Thyroid gland (tissue), 4 donors: ENCODE measurements at regions not wholly inside any gene's neighbourhood (a gene's known extent, or its start where the extent isn't known, plus 50 kb on each side); places are given as distances from the start of the nearest gene placed in this dataset.

Source experiments
- DNase-seq, 2 donors: peaks; one replicate each; pipeline ENCODE4 v3.0.0-alpha.2; 2019
- H3K27ac ChIP-seq, 3 donors: fragments of 200-600 bp; sonication (generic); 1 replicate in 2 of 3; 2 replicates in 1 of 3; pipeline ENCODE4 v1.5.1; 2016 to 2019; ENCODE audit warnings: mild to moderate bottlenecking in 1 of 3, moderate library complexity in 1 of 3
- H3K27me3 ChIP-seq: fragments of 200-600 bp; sonication (generic); one replicate; pipeline ENCODE4 v1.5.1; 2019
- H3K36me3 ChIP-seq, 2 donors: fragments of 200-600 bp; sonication (generic); one replicate each; pipeline ENCODE4 v1.5.1; 2016 to 2019
- H3K4me1 ChIP-seq, 2 donors: fragments of 200-600 bp; sonication (generic); one replicate each; pipeline ENCODE4 v1.5.1; 2017 to 2019
- H3K4me3 ChIP-seq, 3 donors: fragments of 200-600 bp; sonication (generic); replicated peaks in 1 of 3; 1 replicate in 2 of 3; 2 replicates in 1 of 3; pipeline ENCODE4 v1.5.1; 2016; ENCODE audit warnings: mild to moderate bottlenecking in 1 of 3
- H3K9me3 ChIP-seq: fragments of 200-600 bp; sonication (generic); one replicate; pipeline ENCODE4 v1.5.1; 2017
- CTCF ChIP-seq, 6 experiments: fragments of 200-600 bp in 3 of 6; fragments of 450-650 bp in 3 of 6; sonication (generic) in 3 of 6; IDR thresholded peaks; one replicate each; pipeline ENCODE4 v1.5.1; 2016 to 2019; ENCODE audit warnings: antibody characterized with exemption in 6 of 6, mild to moderate bottlenecking in 2 of 6, inconsistent platforms in 1 of 6, moderate library complexity in 1 of 6
- POLR2A ChIP-seq, 2 donors: fragments of 450-650 bp; IDR thresholded peaks; one replicate each; pipeline ENCODE4 v1.6.1; 2017; ENCODE audit warnings: antibody characterized with exemption in 2 of 2, mild to moderate bottlenecking in 2 of 2, moderate library complexity in 1 of 2
- WGBS, 2 donors: methylation state at CpG; one replicate each; pipeline ENCODE4 v1.1.5; 2017; 5-methylcytosine and 5-hydroxymethylcytosine counted together
- intact Hi-C: fragments of 100-400 bp; cut with DNase I; formaldehyde crosslinking; loops from one replicate; pipeline ENCODE4 v1.15.1; 2023

GRCh38 chr5:56414066-56414465, 180.9 kb upstream of the ANKRD55 start:
- 70 to 73% methylated on average over 3 of the region's 3 CpGs for WGBS, 2 donors
- Histone ChIP-seq H3K4me1 (peaks cover 12 to 33% of the 10 kb centered on the region in 2 donors), H3K27me3 (no peaks in the 10 kb centered on the region), H3K36me3 (no peaks in the 10 kb centered on the region), H3K4me3 (no peak overlapping the region), H3K9me3 (no peaks in the 10 kb centered on the region), H3K27ac (no peak overlapping the region)
- no peak for DNase-seq
- intact Hi-C loops = no loop called here
- TF ChIP-seq POLR2A (IDR thresholded peaks at IDR 0.05) (no peak), CTCF (IDR thresholded peaks at IDR 0.05) (no peak)

GRCh38 chr5:56413546-56413945, 180.4 kb upstream of the ANKRD55 start:
- Histone ChIP-seq H3K27me3 (no peaks in the 10 kb centered on the region), H3K36me3 (no peaks in the 10 kb centered on the region), H3K27ac (no peak overlapping the region), H3K9me3 (no peaks in the 10 kb centered on the region), H3K4me1 (peaks cover 12 to 33% of the 10 kb centered on the region in 2 donors), H3K4me3 (no peak overlapping the region)
- DNase-seq = no peak
- intact Hi-C loops = no loop called here
- WGBS, 2 donors = 83 to 88% methylated on average over 4 of the region's 4 CpGs
- TF ChIP-seq CTCF (IDR thresholded peaks at IDR 0.05) (no peak), POLR2A (IDR thresholded peaks at IDR 0.05) (no peak)

GRCh38 chr5:56412601-56413379, 179.7 kb upstream of the ANKRD55 start:
- DNase-seq = peak in 1 of 2 donors; percentile 26
- Histone ChIP-seq H3K9me3 (no peaks in the 10 kb centered on the region), H3K36me3 (no peaks in the 10 kb centered on the region), H3K27ac (peak overlapping the region in 2 of 3 donors; percentile 45 to 48), H3K27me3 (no peaks in the 10 kb centered on the region), H3K4me1 (peaks cover 12 to 33% of the 10 kb centered on the region in 2 donors), H3K4me3 (no peak overlapping the region)
- intact Hi-C loops = no loop called here
- 57 to 63% methylated on average over 9 of the region's 9 CpGs for WGBS, 2 donors
- TF ChIP-seq CTCF (IDR thresholded peaks at IDR 0.05) (no peak), POLR2A (IDR thresholded peaks at IDR 0.05) (no peak)

GRCh38 chr5:56410696-56411095, 177.6 kb upstream of the ANKRD55 start:
- intact Hi-C loops = no loop called here
- Histone ChIP-seq H3K4me3 (no peak overlapping the region), H3K27me3 (no peaks in the 10 kb centered on the region), H3K27ac (no peak overlapping the region), H3K36me3 (no peaks in the 10 kb centered on the region), H3K4me1 (peaks cover 12 to 29% of the 10 kb centered on the region in 2 donors), H3K9me3 (no peaks in the 10 kb centered on the region)
- no peak for TF ChIP-seq CTCF (IDR thresholded peaks at IDR 0.05)
- TF ChIP-seq POLR2A (IDR thresholded peaks at IDR 0.05) = no peak
- 94 to 98% methylated on average over 6 of the region's 6 CpGs for WGBS, 2 donors
- DNase-seq = no peak

- Histone ChIP-seq H3K4me1 (peaks cover 12 to 24% of the 10 kb centered on the region in 2 donors), H3K27ac (no peak overlapping the region), H3K9me3 (no peaks in the 10 kb centered on the region), H3K36me3 (no peaks in the 10 kb centered on the region), H3K27me3 (no peaks in the 10 kb centered on the region), H3K4me3 (no peak overlapping the region)
- TF ChIP-seq CTCF (IDR thresholded peaks at IDR 0.05) = no peak
- no peak for TF ChIP-seq POLR2A (IDR thresholded peaks at IDR 0.05)
- no peak for DNase-seq
- WGBS, 2 donors = 79 to 83% methylated on average over 13 of the region's 13 CpGs
- intact Hi-C loops = no loop called here
Measured at GRCh38 chr5:56409331-56410190, 176.4 kb upstream of the ANKRD55 start.
